C4-2B (cell line): ENCODE measurements at regions not wholly inside any gene's neighbourhood (a gene's known extent, or its start where the extent isn't known, plus 50 kb on each side); places are given as distances from the start of the nearest gene placed in this dataset.
"Not testable (repeated sequence)": the region's sequence is repeated elsewhere in the genome, so short reads cannot be mapped to it uniquely, and the experiment has no call there.

Experiments used
- H3K27ac ChIP-seq: fragments of 450-650 bp; 2 replicates; pipeline ENCODE4 v1.5.1; 2017
- CTCF ChIP-seq: fragments of 450-650 bp; conservative IDR thresholded peaks from 2 replicates; pipeline ENCODE4 v1.5.1; 2017; ENCODE audit warnings: mild to moderate bottlenecking
- ZFX ChIP-seq: fragments of 450-650 bp; IDR thresholded peaks from 2 replicates; pipeline ENCODE4 v1.6.1; 2017

GRCh38 chr13:56720841-56721240, 419.9 kb upstream of the PRR20A start:
- H3K27ac ChIP-seq: no peak overlapping the region
- no peak for TF ChIP-seq ZFX
- no peak for TF ChIP-seq CTCF

- TF ChIP-seq ZFX: no peak
- TF ChIP-seq CTCF: no peak
- H3K27ac ChIP-seq: no peak overlapping the region
Measured at GRCh38 chr13:56735537-56735942, 405.2 kb upstream of the PRR20A start.

- H3K27ac ChIP-seq: no peak overlapping the region
- TF ChIP-seq ZFX (no peak), CTCF (no peak)
Measured at GRCh38 chr13:56736966-56737365, 403.8 kb upstream of the PRR20A start.

GRCh38 chr13:56752636-56753035, 388.1 kb upstream of the PRR20A start:
- TF ChIP-seq ZFX: no peak
- no peak for TF ChIP-seq CTCF
- H3K27ac ChIP-seq: no peak overlapping the region

- H3K27ac ChIP-seq: no peak overlapping the region
- TF ChIP-seq CTCF (peak; percentile 55), ZFX (no peak)
Measured at GRCh38 chr13:56755181-56755935, 385.4 kb upstream of the PRR20A start.

- H3K27ac ChIP-seq: not testable (repeated sequence)
Measured at GRCh38 chr13:56763333-56763732, 377.4 kb upstream of the PRR20A start.

GRCh38 chr13:56773148-56773547, 367.6 kb upstream of the PRR20A start:
- TF ChIP-seq ZFX: no peak
- no peak for TF ChIP-seq CTCF
- H3K27ac ChIP-seq: no peak overlapping the region

- H3K27ac ChIP-seq: no peak overlapping the region
- TF ChIP-seq ZFX (no peak), CTCF (no peak)
Measured at GRCh38 chr13:56789527-56789926, 351.2 kb upstream of the PRR20A start.
